ENCODE measurements at regions not wholly inside any gene's neighbourhood (a gene's known extent, or its start where the extent isn't known, plus 50 kb on each side); places are given as distances from the start of the nearest gene placed in this dataset.

GRCh38 chr10:105682911-105683310 is 1041.8 kb downstream of the SORCS3 start:
- no peak for TF ChIP-seq YY1 (IDR thresholded peaks at IDR 0.05; ENCODE audit: insufficient read depth, insufficient read length)
- no peak for TF ChIP-seq SUZ12 (IDR thresholded peaks at IDR 0.05; ENCODE audit: extremely low read depth, insufficient read depth, insufficient read length)

Data from NT2/D1 (cell line).